ENCODE measurements at regions not wholly inside any gene's neighbourhood (a gene's known extent, or its start where the extent isn't known, plus 50 kb on each side); places are given as distances from the start of the nearest gene placed in this dataset.

DNA sequence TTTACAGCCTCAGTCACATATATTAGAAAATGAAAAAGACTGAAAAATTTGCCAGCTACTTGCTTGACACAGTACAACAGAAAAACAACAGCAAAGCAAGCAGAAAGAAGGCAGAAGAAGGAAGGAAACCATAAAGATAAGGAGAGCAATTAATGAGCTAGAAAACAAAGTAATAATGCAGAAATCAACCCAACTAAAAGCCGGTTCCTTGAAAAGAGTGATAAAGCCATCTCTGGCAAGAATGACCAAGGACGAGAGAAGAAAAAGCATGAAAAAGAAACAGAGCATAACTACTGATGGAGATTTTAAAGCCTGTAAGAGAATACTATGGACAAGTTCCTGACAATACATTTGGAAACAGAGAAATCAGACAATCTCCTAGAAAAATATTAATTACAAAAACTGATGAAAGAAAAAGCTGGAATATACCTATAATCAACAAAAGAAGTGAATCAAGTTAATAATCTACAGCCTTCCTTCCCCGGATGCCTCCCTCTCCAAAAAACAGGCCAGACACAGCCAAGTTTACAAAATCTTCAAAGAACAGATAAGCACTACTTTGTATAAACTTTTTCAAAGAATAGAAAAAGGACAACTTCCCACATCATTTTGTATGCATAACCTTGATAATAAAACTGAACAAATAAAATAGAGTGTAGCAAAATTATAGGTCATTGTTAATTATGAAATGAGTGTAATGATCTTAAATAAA, 204.0 kb downstream of the BAMBI start:
- Histone ChIP-seq H3K27me3 (ENCODE audit: insufficient read depth, low read length, poor library complexity, severe bottlenecking) (no peaks in the 10 kb centered on the region), H3K9ac (ENCODE audit: low read depth, low read length, poor library complexity, severe bottlenecking) (no peak overlapping the region), H3K36me3 (ENCODE audit: insufficient read depth, low read length) (no peaks in the 10 kb centered on the region), H3K9me3 (ENCODE audit: insufficient read depth, low read depth, low read length) (no peaks in the 10 kb centered on the region), H3K79me2 (ENCODE audit: insufficient read depth, low read length) (no peaks in the 10 kb centered on the region), H3K4me2 (ENCODE audit: low read depth, low read length, poor library complexity, severe bottlenecking) (no peak overlapping the region), H3K4me3 (ENCODE audit: low read length, poor library complexity, severe bottlenecking) (no peak overlapping the region), H2AFZ (ENCODE audit: low read length) (no peak overlapping the region), H3K4me1 (ENCODE audit: insufficient read depth, low read length, poor library complexity, severe bottlenecking) (no peaks in the 10 kb centered on the region), H3K9me2 (replicated peaks; ENCODE audit: low read depth, low read length) (no peaks in the 10 kb centered on the region), H3F3A (ENCODE audit: low read depth) (no peaks in the 10 kb centered on the region), H4K20me1 (ENCODE audit: insufficient read depth, low read length, poor library complexity, severe bottlenecking) (no peaks in the 10 kb centered on the region)
- no peak for TF ChIP-seq EZH2phosphoT487 (IDR thresholded peaks at IDR 0.05; ENCODE audit: borderline replicate concordance)
- TF ChIP-seq, protein P1, sequence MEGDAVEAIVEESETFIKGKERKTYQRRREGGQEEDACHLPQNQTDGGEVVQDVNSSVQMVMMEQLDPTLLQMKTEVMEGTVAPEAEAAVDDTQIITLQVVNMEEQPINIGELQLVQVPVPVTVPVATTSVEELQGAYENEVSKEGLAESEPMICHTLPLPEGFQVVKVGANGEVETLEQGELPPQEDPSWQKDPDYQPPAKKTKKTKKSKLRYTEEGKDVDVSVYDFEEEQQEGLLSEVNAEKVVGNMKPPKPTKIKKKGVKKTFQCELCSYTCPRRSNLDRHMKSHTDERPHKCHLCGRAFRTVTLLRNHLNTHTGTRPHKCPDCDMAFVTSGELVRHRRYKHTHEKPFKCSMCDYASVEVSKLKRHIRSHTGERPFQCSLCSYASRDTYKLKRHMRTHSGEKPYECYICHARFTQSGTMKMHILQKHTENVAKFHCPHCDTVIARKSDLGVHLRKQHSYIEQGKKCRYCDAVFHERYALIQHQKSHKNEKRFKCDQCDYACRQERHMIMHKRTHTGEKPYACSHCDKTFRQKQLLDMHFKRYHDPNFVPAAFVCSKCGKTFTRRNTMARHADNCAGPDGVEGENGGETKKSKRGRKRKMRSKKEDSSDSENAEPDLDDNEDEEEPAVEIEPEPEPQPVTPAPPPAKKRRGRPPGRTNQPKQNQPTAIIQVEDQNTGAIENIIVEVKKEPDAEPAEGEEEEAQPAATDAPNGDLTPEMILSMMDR (conservative IDR thresholded peaks at IDR 0.05; ENCODE audit: low read length) = no peak

DNA sequence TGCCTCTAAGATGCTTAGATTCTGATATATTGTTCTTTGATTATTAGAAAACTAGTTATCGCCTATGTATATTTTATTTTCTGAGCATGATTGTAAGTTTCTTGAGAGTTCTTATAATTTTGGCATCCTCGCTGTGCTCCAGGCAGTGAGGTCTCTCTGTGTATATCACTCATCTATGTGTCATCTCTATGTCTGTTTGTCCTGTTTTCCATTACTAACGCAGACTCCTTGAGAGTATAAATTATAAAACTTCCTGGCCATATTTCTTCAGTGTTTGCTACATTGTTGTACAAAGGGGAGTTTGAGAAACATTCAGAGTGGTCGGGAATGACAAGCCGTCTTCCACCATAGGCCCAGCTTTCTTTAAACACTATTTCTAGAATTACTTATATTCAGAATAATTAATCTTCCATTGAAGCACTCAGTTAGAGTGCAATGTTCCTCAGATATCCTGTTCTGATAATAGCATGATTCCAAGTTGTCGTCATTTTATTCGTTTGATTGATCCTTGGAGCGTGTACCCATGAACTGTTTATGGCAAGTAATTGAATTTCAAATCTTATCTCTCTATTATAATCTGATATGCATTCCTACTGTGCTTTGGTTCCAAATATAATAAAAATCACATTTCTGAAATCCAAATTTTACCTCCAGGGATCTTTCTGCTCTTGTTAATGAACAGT, 206.6 kb downstream of the BAMBI start:
- no peak overlapping the region for H3K4me3 ChIP-seq (ENCODE audit: low read length, poor library complexity, severe bottlenecking)
- H3K4me1 ChIP-seq (ENCODE audit: insufficient read depth, low read length, poor library complexity, severe bottlenecking) = no peaks in the 10 kb centered on the region
- no peaks in the 10 kb centered on the region for H3F3A ChIP-seq (ENCODE audit: low read depth)
- no peak overlapping the region for H3K9ac ChIP-seq (ENCODE audit: low read depth, low read length, poor library complexity, severe bottlenecking)
- TF ChIP-seq, protein P1 (conservative IDR thresholded peaks at IDR 0.05; ENCODE audit: low read length) = no peak
- TF ChIP-seq EZH2phosphoT487 (IDR thresholded peaks at IDR 0.05; ENCODE audit: borderline replicate concordance) = no peak
- no peak overlapping the region for H3K4me2 ChIP-seq (ENCODE audit: low read depth, low read length, poor library complexity, severe bottlenecking)
- H3K79me2 ChIP-seq (ENCODE audit: insufficient read depth, low read length) = no peaks in the 10 kb centered on the region
- no peaks in the 10 kb centered on the region for H4K20me1 ChIP-seq (ENCODE audit: insufficient read depth, low read length, poor library complexity, severe bottlenecking)
- H3K9me2 ChIP-seq (replicated peaks; ENCODE audit: low read depth, low read length) = no peaks in the 10 kb centered on the region
- no peaks in the 10 kb centered on the region for H3K27me3 ChIP-seq (ENCODE audit: insufficient read depth, low read length, poor library complexity, severe bottlenecking)
- H3K36me3 ChIP-seq (ENCODE audit: insufficient read depth, low read length) = no peaks in the 10 kb centered on the region
- no peaks in the 10 kb centered on the region for H3K9me3 ChIP-seq (ENCODE audit: insufficient read depth, low read depth, low read length)
- H2AFZ ChIP-seq (ENCODE audit: low read length) = no peak overlapping the region

DNA sequence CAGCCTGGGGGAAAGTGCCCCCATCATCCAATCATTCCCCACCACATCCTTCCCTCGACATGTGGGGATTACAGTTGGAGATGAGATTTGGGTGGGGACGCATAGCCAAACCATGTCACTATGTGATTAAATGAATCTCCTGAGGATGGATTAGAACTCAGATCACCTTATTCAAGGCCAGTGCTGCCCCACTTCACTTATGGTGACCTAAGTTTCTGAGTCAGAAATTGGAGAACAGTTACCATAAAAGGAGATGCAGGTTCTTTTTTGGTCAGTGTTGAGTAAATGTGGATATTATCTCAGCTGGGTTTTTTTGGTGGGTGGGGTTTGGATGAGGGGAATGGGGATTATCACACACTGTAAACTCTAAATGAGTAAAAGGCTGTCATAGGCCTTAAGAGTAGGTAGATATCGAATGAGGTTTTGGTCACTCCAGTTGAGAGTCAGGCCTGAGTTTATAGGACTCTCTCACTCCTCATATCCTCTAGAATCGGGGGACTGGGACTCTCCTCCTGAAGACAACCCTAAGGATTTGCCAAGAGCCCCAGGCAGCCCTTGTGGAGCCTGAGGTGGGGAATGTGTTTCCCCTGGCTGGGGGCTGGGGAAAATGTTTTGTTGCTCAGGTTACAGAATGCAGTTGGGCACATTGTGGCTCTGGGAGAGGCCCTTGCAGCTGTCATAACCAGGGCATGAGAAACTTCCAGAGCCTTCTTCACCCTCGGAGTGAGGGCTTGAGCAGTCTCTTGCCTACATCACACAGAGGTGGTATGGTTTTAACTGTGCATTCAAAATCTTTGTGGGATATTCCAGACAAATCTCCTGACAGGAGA, 213.0 kb downstream of the BAMBI start:
- Histone ChIP-seq H3K9ac (ENCODE audit: low read depth, low read length, poor library complexity, severe bottlenecking) (no peak overlapping the region), H3K4me2 (ENCODE audit: low read depth, low read length, poor library complexity, severe bottlenecking) (no peak overlapping the region), H3K4me3 (ENCODE audit: low read length, poor library complexity, severe bottlenecking) (no peak overlapping the region), H3K4me1 (ENCODE audit: insufficient read depth, low read length, poor library complexity, severe bottlenecking) (no peaks in the 10 kb centered on the region), H4K20me1 (ENCODE audit: insufficient read depth, low read length, poor library complexity, severe bottlenecking) (no peaks in the 10 kb centered on the region), H3K79me2 (ENCODE audit: insufficient read depth, low read length) (no peaks in the 10 kb centered on the region), H3K9me2 (replicated peaks; ENCODE audit: low read depth, low read length) (no peaks in the 10 kb centered on the region), H2AFZ (ENCODE audit: low read length) (no peak overlapping the region), H3K9me3 (ENCODE audit: insufficient read depth, low read depth, low read length) (0 out of 2 replicates have a peak, but pooled peaks cover 3% of the 10 kb centered on the region), H3F3A (ENCODE audit: low read depth) (no peaks in the 10 kb centered on the region), H3K27me3 (ENCODE audit: insufficient read depth, low read length, poor library complexity, severe bottlenecking) (no peaks in the 10 kb centered on the region), H3K36me3 (ENCODE audit: insufficient read depth, low read length) (no peaks in the 10 kb centered on the region)
- TF ChIP-seq EZH2phosphoT487 (IDR thresholded peaks at IDR 0.05; ENCODE audit: borderline replicate concordance) = no peak
- TF ChIP-seq, protein P1 (conservative IDR thresholded peaks at IDR 0.05; ENCODE audit: low read length) = no peak

Measured in Loucy (cell line).